ENCODE measurements at regions not wholly inside any gene's neighbourhood (a gene's known extent, or its start where the extent isn't known, plus 50 kb on each side); places are given as distances from the start of the nearest gene placed in this dataset.

DNA sequence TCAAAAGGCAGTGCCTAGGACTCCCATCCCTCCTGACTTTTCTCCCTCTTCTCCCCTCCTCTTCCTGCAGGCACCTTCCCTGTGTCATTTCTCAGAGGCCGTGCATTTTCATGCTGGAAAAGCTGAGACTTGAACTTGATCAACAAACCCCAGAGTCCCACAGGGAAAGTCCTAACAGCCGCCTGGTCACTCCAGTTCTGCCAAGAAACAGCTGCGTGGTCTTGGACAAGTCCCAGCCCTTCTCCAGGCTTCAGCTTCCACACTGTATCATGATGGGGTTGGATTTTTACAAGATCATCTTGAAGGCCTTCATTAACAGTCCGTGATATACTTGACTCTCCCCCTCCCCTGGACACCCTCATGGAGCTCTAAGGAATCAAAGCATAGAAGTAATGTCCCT is 366.0 kb downstream of the BCOR start:
- peaks cover 36% of the 10 kb centered on the region for H3K4me1 Mint-ChIP-seq
- peak overlapping the region; percentile 42 for H3K27ac Mint-ChIP-seq
- TF ChIP-seq, protein P1, sequence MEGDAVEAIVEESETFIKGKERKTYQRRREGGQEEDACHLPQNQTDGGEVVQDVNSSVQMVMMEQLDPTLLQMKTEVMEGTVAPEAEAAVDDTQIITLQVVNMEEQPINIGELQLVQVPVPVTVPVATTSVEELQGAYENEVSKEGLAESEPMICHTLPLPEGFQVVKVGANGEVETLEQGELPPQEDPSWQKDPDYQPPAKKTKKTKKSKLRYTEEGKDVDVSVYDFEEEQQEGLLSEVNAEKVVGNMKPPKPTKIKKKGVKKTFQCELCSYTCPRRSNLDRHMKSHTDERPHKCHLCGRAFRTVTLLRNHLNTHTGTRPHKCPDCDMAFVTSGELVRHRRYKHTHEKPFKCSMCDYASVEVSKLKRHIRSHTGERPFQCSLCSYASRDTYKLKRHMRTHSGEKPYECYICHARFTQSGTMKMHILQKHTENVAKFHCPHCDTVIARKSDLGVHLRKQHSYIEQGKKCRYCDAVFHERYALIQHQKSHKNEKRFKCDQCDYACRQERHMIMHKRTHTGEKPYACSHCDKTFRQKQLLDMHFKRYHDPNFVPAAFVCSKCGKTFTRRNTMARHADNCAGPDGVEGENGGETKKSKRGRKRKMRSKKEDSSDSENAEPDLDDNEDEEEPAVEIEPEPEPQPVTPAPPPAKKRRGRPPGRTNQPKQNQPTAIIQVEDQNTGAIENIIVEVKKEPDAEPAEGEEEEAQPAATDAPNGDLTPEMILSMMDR (IDR thresholded peaks at IDR 0.05), result no peak
- no peaks in the 10 kb centered on the region for H3K36me3 Mint-ChIP-seq (ENCODE audit: low read depth)
- H3K9me3 Mint-ChIP-seq, result peaks cover 26% of the 10 kb centered on the region
- peaks cover 59% of the 10 kb centered on the region for H3K27me3 Mint-ChIP-seq (ENCODE audit: low read depth, poor library complexity)
- DNase-seq, result no peak
- H3K4me3 Mint-ChIP-seq, result no peak overlapping the region

DNA sequence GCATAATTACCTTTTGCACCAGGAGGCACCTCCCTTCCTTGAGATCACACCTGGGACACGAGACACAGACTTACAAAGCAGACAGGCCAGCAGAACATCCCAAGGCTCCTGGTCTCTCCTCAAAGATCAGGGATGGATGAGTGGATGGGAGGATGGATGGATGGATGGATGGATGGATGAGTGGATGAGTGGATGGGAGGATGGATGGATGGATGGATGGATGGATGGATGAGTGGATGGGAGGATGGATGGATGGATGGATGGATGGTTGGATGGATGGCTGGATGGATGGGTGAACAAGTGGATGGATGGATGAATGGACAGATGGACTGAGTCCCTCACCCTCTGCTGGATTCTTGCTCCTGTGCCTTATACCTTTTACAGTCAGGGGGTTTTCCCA is 364.0 kb downstream of the BCOR start:
- no peak overlapping the region for H3K4me3 Mint-ChIP-seq
- peaks cover 19% of the 10 kb centered on the region for H3K4me1 Mint-ChIP-seq
- TF ChIP-seq, protein P1 (IDR thresholded peaks at IDR 0.05), result no peak
- no peak for DNase-seq
- no peak overlapping the region for H3K27ac Mint-ChIP-seq
- H3K36me3 Mint-ChIP-seq (ENCODE audit: low read depth), result no peaks in the 10 kb centered on the region
- peaks cover 22% of the 10 kb centered on the region for H3K9me3 Mint-ChIP-seq
- peaks cover 55% of the 10 kb centered on the region for H3K27me3 Mint-ChIP-seq (ENCODE audit: low read depth, poor library complexity)

GRCh38 chrX:39734174-39734776 is 363.5 kb downstream of the BCOR start:
- Mint-ChIP-seq H3K4me3 (no peak overlapping the region), H3K9me3 (peaks cover 19% of the 10 kb centered on the region), H3K36me3 (ENCODE audit: low read depth) (no peaks in the 10 kb centered on the region), H3K4me1 (peaks cover 19% of the 10 kb centered on the region), H3K27ac (no peak overlapping the region), H3K27me3 (ENCODE audit: low read depth, poor library complexity) (peaks cover 56% of the 10 kb centered on the region)
- TF ChIP-seq, protein P1 (IDR thresholded peaks at IDR 0.05), result no peak
- DNase-seq, result no peak

DNA sequence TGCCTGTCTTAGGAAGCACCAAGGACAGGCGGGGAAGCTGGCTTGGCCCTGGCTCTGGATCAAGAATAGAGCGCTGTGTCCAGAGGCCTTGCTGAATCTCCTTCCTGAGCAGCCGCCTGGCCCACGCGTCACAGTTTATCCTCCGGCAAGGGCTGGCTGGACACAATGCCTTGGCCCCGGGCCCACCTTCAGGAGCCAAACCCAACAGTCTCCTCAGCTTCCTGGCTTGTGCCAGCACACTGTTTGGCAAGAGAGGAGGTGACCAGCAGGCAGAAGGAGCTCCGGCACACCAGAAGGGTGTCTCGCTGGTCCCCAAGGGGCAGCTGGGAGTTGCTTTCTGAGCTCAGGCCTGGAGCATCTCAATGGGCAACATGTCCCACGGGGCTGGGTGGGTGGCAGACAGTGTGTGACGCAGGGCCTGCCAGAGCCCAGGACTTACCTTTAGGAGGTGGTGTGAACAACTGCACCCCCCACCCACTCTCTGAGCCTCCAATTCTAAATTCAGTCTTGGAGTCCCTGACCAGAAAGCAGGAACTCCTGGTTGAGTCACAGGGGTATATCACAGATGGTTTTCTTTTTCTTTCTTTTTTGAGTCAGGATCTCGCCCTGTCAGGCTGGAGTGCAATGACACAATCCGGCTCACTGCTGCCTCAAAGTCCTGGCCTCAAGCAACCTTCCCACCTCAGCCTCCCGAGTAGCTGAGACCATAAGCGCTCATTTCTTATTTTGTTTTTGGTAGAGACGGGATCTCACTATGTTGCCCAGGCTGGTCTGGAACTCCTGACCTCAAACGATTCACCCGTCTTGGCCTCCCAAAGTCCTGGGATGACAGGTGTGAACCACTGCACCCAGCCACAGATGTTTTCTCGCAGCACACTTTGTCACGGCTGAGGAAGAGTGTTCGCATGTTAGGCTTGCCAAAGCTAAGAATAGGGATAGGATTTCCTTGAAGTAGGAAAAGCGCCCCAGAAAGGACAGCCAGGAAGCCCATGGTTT is 361.2 kb downstream of the BCOR start:
- no peak overlapping the region for H3K27ac Mint-ChIP-seq
- peaks cover 8% of the 10 kb centered on the region for H3K4me1 Mint-ChIP-seq
- TF ChIP-seq, protein P1 (IDR thresholded peaks at IDR 0.05), result no peak
- peaks cover 17% of the 10 kb centered on the region for H3K9me3 Mint-ChIP-seq
- H3K27me3 Mint-ChIP-seq (ENCODE audit: low read depth, poor library complexity), result peaks cover 56% of the 10 kb centered on the region
- no peak overlapping the region for H3K4me3 Mint-ChIP-seq
- DNase-seq, result no peak
- no peaks in the 10 kb centered on the region for H3K36me3 Mint-ChIP-seq (ENCODE audit: low read depth)

- H3K4me1 Mint-ChIP-seq, result peaks cover 4% of the 10 kb centered on the region
- peaks cover 34% of the 10 kb centered on the region for H3K27me3 Mint-ChIP-seq (ENCODE audit: low read depth, poor library complexity)
- TF ChIP-seq, protein P1 (IDR thresholded peaks at IDR 0.05), result no peak
- H3K36me3 Mint-ChIP-seq (ENCODE audit: low read depth), result no peaks in the 10 kb centered on the region
- H3K9me3 Mint-ChIP-seq, result peaks cover 15% of the 10 kb centered on the region
- H3K4me3 Mint-ChIP-seq, result no peak overlapping the region
- DNase-seq, result no peak
- no peak overlapping the region for H3K27ac Mint-ChIP-seq
These were observed 358.2 kb downstream of the BCOR start for GRCh38 chrX:39739585-39739984.

Measured in nephron progenitor cell (in vitro differentiated cells).